AG10803 (cell line): ENCODE measurements at regions not wholly inside any gene's neighbourhood (a gene's known extent, or its start where the extent isn't known, plus 50 kb on each side); places are given as distances from the start of the nearest gene placed in this dataset.

Experiments
- DNase-seq: peaks from one replicate; pipeline ENCODE4 v3.0.0; 2010; ENCODE audit warnings: low read depth
- H3K4me3 ChIP-seq: 2 replicates; pipeline ENCODE4 v1.5.1; 2011; ENCODE audit warnings: mild to moderate bottlenecking, low read length, control low read depth
- TF ChIP-seq, protein P1 (sequence below): conservative IDR thresholded peaks from 2 replicates; pipeline ENCODE4 v1.5.1; 2011; ENCODE audit warnings: mild to moderate bottlenecking, low read length, control low read depth, inconsistent platforms

DNA sequence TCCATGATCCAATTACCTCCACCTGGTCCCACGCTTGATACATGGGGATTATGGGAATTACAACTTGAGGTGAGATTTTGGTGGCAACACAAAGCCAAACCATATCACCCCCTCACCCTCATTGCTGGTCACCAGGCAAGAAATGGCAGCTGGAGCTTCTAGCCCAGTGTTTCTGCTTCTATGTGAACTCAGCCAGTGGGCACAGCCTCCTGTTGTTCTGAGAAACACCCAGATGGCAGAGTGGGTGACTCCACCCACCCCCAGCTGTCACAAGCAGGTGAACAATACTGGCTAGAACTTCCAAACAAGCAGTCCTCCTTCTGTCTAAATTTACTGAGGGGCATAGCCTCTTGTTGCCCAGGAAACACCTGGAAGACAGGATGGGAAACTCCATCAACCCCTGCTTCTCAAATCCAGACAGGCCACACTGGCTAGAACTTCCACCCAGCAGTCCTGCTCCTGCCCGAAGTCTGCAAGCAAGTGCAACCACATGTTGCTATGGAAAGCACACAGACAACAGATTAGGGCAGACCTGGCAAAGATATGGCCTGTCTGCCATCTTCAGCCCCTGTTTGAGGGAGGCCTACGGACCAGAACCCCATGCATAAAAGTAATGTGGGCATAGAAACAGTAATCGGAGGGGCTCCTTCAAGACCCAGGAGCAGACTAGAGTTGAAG is 114.1 kb downstream of the DTWD1 start:
- no peak for DNase-seq
- TF ChIP-seq, protein P1, sequence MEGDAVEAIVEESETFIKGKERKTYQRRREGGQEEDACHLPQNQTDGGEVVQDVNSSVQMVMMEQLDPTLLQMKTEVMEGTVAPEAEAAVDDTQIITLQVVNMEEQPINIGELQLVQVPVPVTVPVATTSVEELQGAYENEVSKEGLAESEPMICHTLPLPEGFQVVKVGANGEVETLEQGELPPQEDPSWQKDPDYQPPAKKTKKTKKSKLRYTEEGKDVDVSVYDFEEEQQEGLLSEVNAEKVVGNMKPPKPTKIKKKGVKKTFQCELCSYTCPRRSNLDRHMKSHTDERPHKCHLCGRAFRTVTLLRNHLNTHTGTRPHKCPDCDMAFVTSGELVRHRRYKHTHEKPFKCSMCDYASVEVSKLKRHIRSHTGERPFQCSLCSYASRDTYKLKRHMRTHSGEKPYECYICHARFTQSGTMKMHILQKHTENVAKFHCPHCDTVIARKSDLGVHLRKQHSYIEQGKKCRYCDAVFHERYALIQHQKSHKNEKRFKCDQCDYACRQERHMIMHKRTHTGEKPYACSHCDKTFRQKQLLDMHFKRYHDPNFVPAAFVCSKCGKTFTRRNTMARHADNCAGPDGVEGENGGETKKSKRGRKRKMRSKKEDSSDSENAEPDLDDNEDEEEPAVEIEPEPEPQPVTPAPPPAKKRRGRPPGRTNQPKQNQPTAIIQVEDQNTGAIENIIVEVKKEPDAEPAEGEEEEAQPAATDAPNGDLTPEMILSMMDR = no peak
- no peak overlapping the region for H3K4me3 ChIP-seq

DNA sequence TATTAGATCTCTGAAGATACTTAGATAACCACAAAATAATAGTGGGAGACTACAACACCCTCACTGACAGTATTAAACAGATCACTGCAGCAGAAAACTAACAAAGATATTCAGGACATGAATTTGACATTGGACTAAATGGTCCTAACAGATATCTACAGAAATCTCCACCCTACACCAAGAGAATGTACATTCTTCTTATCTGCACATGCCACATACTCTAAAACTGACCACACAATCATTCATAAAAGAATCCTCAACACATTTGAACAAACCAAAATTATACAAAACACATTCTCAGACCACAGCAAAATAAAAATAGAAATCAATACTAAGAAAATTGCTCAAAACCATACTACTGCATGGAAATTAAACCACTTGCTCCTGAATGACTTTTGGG is 116.3 kb downstream of the DTWD1 start:
- no peak for DNase-seq
- TF ChIP-seq, protein P1 = no peak
- no peak overlapping the region for H3K4me3 ChIP-seq

DNA sequence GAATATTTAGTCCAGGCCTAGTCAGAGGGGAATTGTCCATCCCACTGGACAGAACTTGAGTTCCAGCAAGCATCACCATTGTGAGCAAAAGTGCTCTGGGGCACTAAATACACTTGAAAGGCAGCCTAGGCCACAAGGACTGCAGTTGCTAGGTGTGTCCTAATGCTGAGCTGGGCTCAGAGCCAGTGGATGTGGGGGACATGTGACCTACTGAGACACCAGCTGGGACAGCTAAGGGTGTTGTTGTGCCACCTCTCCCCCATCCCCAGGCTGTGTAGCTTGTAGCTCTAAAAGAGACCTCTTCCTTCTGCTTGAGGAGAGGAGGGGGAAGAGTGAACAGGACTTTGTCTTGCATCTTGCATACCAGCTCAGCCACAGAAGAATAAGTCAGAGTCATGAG is 120.9 kb downstream of the DTWD1 start:
- H3K4me3 ChIP-seq = no peak overlapping the region
- TF ChIP-seq, protein P1 = no peak
- no peak for DNase-seq

DNA sequence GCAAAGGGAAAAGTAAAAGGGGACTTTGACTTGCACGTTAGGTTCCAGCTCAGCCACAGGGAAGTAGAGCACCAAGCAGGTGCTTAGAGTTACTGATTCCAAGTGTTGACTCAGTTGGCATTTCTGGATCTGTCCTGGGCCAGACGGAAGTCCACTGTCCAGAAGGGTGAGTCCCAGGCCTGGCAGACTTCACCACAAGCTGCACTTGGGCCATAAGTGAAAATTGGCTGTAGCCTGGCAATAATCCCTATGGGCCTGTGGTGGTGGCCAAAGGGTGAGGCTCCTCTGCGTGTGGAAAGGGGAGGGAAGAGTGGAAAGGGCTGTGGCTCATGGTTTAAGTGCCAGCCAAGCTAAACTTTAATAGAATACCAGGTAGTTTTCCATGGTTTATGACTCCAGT is 121.5 kb downstream of the DTWD1 start:
- DNase-seq = no peak
- no peak overlapping the region for H3K4me3 ChIP-seq
- TF ChIP-seq, protein P1 = no peak

DNA sequence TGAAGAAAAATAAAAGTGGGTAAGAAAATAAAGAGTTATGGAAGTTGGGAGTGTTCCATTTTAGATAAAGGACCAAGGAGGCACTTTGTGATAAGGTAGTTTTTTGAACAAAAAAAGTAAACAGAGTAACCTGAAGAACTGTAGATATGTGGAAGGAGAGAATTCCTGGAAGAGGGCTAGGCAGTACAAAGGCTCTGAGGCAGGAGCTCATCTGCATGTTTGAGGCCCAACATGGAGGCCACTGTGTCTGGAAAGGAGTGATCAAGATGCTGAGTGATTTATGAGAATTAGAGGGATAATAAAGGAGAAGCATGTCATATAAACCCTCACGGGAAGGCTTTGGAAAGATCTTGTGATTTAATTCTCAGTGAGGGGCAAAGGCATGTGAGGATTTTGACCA is 126.5 kb downstream of the DTWD1 start:
- no peak overlapping the region for H3K4me3 ChIP-seq
- no peak for DNase-seq
- TF ChIP-seq, protein P1 = no peak

DNA sequence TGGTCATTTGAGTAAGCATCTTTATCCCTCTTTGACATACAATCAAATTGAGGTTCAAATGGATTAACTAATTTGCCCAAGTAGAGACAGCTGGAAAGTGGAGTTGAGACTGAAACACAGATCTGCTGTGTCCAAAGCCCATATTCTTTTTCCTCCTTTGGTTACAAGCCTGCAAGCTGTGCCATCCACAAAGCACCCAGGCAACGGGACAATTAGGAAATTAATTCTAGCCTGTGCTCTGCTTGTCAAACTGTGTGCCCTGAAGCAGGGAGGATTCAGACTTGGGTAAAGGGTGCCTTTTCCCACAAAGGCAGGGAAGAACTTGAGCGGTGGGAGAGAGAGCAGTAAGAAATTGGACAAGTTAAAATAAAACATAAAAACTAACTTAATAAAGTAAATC is 127.9 kb downstream of the DTWD1 start:
- no peak for DNase-seq
- H3K4me3 ChIP-seq = no peak overlapping the region
- TF ChIP-seq, protein P1 = no peak

DNA sequence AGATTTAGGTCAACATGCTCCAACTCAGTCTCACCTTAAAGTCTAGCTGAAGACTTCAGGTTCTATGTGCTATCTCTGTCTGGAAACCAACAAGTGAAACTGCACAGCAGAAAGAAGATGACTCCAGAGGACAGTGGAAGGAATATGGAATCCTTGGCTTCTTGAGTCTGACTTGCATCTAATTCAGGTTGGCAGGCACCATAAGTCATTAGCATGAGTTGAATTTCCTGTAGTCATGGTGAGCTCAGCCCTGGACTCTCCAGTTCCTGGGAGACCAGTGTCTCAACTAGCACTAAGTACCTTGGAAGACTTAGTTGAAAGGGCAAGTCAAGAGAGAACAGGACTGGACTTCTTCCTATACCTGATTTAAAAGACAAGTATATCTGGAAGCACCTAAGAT is 129.7 kb downstream of the DTWD1 start:
- TF ChIP-seq, protein P1 = no peak
- H3K4me3 ChIP-seq = no peak overlapping the region
- no peak for DNase-seq
